GM23338 (cell line): ENCODE measurements at regions not wholly inside any gene's neighbourhood (a gene's known extent, or its start where the extent isn't known, plus 50 kb on each side); places are given as distances from the start of the nearest gene placed in this dataset.

Source experiments
- ATAC-seq: fragments of 200-7000 bp; cut with Tn5 transposase; 3 replicates; pipeline ENCODE4 v1.9.1; 2020
- DNase-seq: peaks from one replicate; pipeline ENCODE4 v3.0.0-alpha.2; 2015; ENCODE audit warnings: low spot score
- H2AFZ ChIP-seq: fragments of 200-600 bp; sonication (generic); 2 replicates; pipeline ENCODE4 v1.8.0; 2016; ENCODE audit warnings: antibody characterized with exemption, mild to moderate bottlenecking, moderate library complexity
- H3F3A ChIP-seq: fragments of 200-600 bp; sonication (generic); replicated peaks from 2 replicates; pipeline ENCODE4 v1.8.0; 2017; ENCODE audit warnings: antibody characterized with exemption, mixed run types, low read depth
- H3K27ac ChIP-seq: fragments of 200-600 bp; sonication (generic); 2 replicates; pipeline ENCODE4 v1.6.1; 2016; ENCODE audit warnings: low read depth
- H3K27me3 ChIP-seq: fragments of 200-600 bp; sonication (generic); 2 replicates; pipeline ENCODE4 v1.8.0; 2016; ENCODE audit warnings: mild to moderate bottlenecking, mixed run types, moderate library complexity; ENCODE audit not compliant: insufficient read depth
- H3K36me3 ChIP-seq: fragments of 200-600 bp; sonication (generic); 2 replicates; pipeline ENCODE4 v1.8.0; 2016; ENCODE audit warnings: mild to moderate bottlenecking; ENCODE audit not compliant: insufficient read depth
- H3K4me1 ChIP-seq: fragments of 200-600 bp; sonication (generic); 2 replicates; pipeline ENCODE4 v1.8.0; 2016; ENCODE audit warnings: mild to moderate bottlenecking, moderate library complexity; ENCODE audit not compliant: insufficient read depth
- H3K4me2 ChIP-seq: fragments of 200-600 bp; sonication (generic); 2 replicates; pipeline ENCODE4 v1.7.1; 2017; ENCODE audit warnings: mixed run types
- H3K4me3 ChIP-seq: fragments of 200-600 bp; sonication (generic); 2 replicates; pipeline ENCODE4 v1.6.1; 2016; ENCODE audit warnings: mixed run types
- H3K79me2 ChIP-seq: fragments of 200-600 bp; sonication (generic); replicated peaks from 2 replicates; pipeline ENCODE4 v1.8.0; 2017; ENCODE audit warnings: mild to moderate bottlenecking; ENCODE audit not compliant: insufficient read depth
- H3K9me2 ChIP-seq: fragments of 200-600 bp; sonication (generic); 2 replicates; pipeline ENCODE4 v1.8.0; 2017; ENCODE audit not compliant: insufficient read depth
- H4K20me1 ChIP-seq: fragments of 200-600 bp; sonication (generic); replicated peaks from 2 replicates; pipeline ENCODE4 v1.8.0; 2017; ENCODE audit warnings: mild to moderate bottlenecking; ENCODE audit not compliant: insufficient read depth
- H3K27ac Mint-ChIP-seq: 2 replicates; pipeline ENCODE4 v1.8.0; 2020; ENCODE audit warnings: inconsistent platforms, mild to moderate bottlenecking, moderate library complexity, mixed read lengths
- H3K27me3 Mint-ChIP-seq: 3 replicates; pipeline ENCODE4 v1.8.0; 2022; ENCODE audit warnings: low read depth, mild to moderate bottlenecking, moderate library complexity, mixed read lengths, inconsistent platforms; ENCODE audit not compliant: insufficient read depth, poor library complexity
- H3K36me3 Mint-ChIP-seq: 3 replicates; pipeline ENCODE4 v1.8.0; 2021; ENCODE audit warnings: low read depth, mild to moderate bottlenecking, inconsistent platforms, moderate library complexity, mixed read lengths
- H3K4me1 Mint-ChIP-seq: 3 replicates; pipeline ENCODE4 v1.8.0; 2020; ENCODE audit warnings: mild to moderate bottlenecking, inconsistent platforms, mixed read lengths
- H3K4me3 Mint-ChIP-seq: 3 replicates; pipeline ENCODE4 v1.8.0; 2021; ENCODE audit warnings: moderate library complexity, mild to moderate bottlenecking, inconsistent platforms, mixed read lengths
- H3K9me3 Mint-ChIP-seq: 3 replicates; pipeline ENCODE4 v1.8.0; 2020; ENCODE audit warnings: moderate library complexity, mild to moderate bottlenecking, inconsistent platforms, mixed read lengths
- CREB1 ChIP-seq: fragments of 250-450 bp; sonication (Bioruptor Pico); IDR thresholded peaks from 2 replicates; pipeline ENCODE4 v1.5.0; 2020; ENCODE audit warnings: low read depth, mild to moderate bottlenecking, moderate library complexity
- CTCF ChIP-seq, 2 experiments: fragments of 200-600 bp in 1 of 2; sonication (generic) in 1 of 2; conservative IDR thresholded peaks; 2 replicates each; pipeline versions ENCODE4 v1.5.1 to v1.6.1; 2016 to 2017; ENCODE audit warnings: antibody characterized with exemption in 2 of 2, low read depth in 2 of 2, mild to moderate bottlenecking in 2 of 2, moderate library complexity in 1 of 2
- EZH2 ChIP-seq: fragments of 200-600 bp; sonication (generic); IDR thresholded peaks from one replicate; pipeline ENCODE4 v1.8.0; 2017; ENCODE audit warnings: antibody characterized with exemption, mild to moderate bottlenecking, low read depth; ENCODE audit not compliant: unreplicated experiment
- EZH2phosphoT487 ChIP-seq: fragments of 200-600 bp; sonication (generic); IDR thresholded peaks from one replicate; pipeline ENCODE4 v1.8.1; 2018; ENCODE audit warnings: antibody characterized with exemption; ENCODE audit not compliant: unreplicated experiment
- JUNB ChIP-seq: IDR thresholded peaks from one replicate; pipeline ENCODE4 v1.6.1; 2016; ENCODE audit warnings: antibody characterized with exemption; ENCODE audit not compliant: unreplicated experiment
- NANOG ChIP-seq: IDR thresholded peaks from 2 replicates; pipeline ENCODE4 v1.6.1; 2016; ENCODE audit warnings: antibody characterized with exemption, borderline replicate concordance
- POLR2AphosphoS5 ChIP-seq: IDR thresholded peaks from 2 replicates; pipeline ENCODE4 v1.6.1; 2016; ENCODE audit warnings: antibody characterized with exemption, low read depth
- REST ChIP-seq: IDR thresholded peaks from one replicate; pipeline ENCODE4 v1.6.1; 2018; ENCODE audit warnings: antibody characterized with exemption; ENCODE audit not compliant: unreplicated experiment
- STAT1 ChIP-seq: IDR thresholded peaks from one replicate; pipeline ENCODE4 v1.6.1; 2016; ENCODE audit warnings: antibody characterized with exemption; ENCODE audit not compliant: unreplicated experiment
- ZNF114 ChIP-seq: fragments of 250-450 bp; sonication (Bioruptor Pico); IDR thresholded peaks from 2 replicates; pipeline ENCODE4 v1.5.0; 2020; ENCODE audit warnings: mild to moderate bottlenecking, moderate library complexity
- ZNF331 ChIP-seq: fragments of 250-450 bp; sonication (Bioruptor Pico); IDR thresholded peaks from 2 replicates; pipeline ENCODE4 v1.5.0; 2020; ENCODE audit warnings: low read depth, mild to moderate bottlenecking, moderate library complexity
- ZNF462 ChIP-seq: fragments of 250-450 bp; sonication (Bioruptor Pico); IDR thresholded peaks from 2 replicates; pipeline ENCODE4 v1.5.0; 2020; ENCODE audit warnings: mild to moderate bottlenecking, moderate library complexity
- TF ChIP-seq, protein P1 (sequence below): IDR thresholded peaks from 2 replicates; pipeline ENCODE4 v1.6.1; 2016; ENCODE audit warnings: antibody characterized with exemption

DNA sequence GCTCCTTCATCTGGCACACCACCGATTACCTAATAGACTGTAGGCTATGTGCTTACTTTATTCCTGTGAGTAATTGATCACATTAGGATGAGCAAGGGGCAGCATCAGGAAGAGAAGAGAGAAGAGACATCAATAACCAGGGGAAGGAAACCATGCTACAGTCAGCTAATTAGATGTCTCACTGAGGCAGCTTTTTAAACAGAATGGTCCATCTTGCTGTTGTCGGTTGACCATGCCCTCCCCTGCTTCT lies 278.4 kb downstream of the RPLP1 start:
- H3K36me3 ChIP-seq, result no peaks in the 10 kb centered on the region
- Mint-ChIP-seq H3K27ac (no peak overlapping the region), H3K27me3 (peaks cover 5% of the 10 kb centered on the region), H3K36me3 (no peaks in the 10 kb centered on the region), H3K9me3 (no peaks in the 10 kb centered on the region; the same call in 2 of the 3 replicates), H3K4me3 (no peak overlapping the region), H3K4me1 (peaks cover 34% of the 10 kb centered on the region)
- H3K79me2 ChIP-seq, result no peaks in the 10 kb centered on the region
- no peaks in the 10 kb centered on the region for H3K27me3 ChIP-seq
- TF ChIP-seq ZNF331 (CRISPR knock-in tag), result no peak
- TF ChIP-seq ZNF114, result no peak
- TF ChIP-seq ZNF462 (CRISPR knock-in tag), result no peak
- TF ChIP-seq CTCF (conservative IDR thresholded peaks at IDR 0.05; ENCODE audit: low read depth in 2 of 2), result no peak
- no peak for TF ChIP-seq EZH2phosphoT487
- TF ChIP-seq STAT1, result no peak
- no peak for TF ChIP-seq JUNB
- no peak for TF ChIP-seq NANOG
- TF ChIP-seq REST, result no peak
- TF ChIP-seq EZH2, result no peak
- TF ChIP-seq POLR2AphosphoS5, result no peak
- TF ChIP-seq, protein P1, sequence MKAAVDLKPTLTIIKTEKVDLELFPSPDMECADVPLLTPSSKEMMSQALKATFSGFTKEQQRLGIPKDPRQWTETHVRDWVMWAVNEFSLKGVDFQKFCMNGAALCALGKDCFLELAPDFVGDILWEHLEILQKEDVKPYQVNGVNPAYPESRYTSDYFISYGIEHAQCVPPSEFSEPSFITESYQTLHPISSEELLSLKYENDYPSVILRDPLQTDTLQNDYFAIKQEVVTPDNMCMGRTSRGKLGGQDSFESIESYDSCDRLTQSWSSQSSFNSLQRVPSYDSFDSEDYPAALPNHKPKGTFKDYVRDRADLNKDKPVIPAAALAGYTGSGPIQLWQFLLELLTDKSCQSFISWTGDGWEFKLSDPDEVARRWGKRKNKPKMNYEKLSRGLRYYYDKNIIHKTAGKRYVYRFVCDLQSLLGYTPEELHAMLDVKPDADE, result no peak
- TF ChIP-seq CREB1 (CRISPR knock-in tag), result no peak
- no peak overlapping the region for H2AFZ ChIP-seq
- H3F3A ChIP-seq, result no peaks in the 10 kb centered on the region
- DNase-seq, result no peak
- no peak overlapping the region for H3K4me2 ChIP-seq
- no peak overlapping the region for H3K4me3 ChIP-seq
- no peaks in the 10 kb centered on the region for H3K9me2 ChIP-seq
- no peaks in the 10 kb centered on the region for H4K20me1 ChIP-seq
- no peak overlapping the region for H3K27ac ChIP-seq
- no peak for ATAC-seq
- peaks cover 25% of the 10 kb centered on the region for H3K4me1 ChIP-seq
